LNCAP (cell line): ENCODE measurements at regions not wholly inside any gene's neighbourhood (a gene's known extent, or its start where the extent isn't known, plus 50 kb on each side); places are given as distances from the start of the nearest gene placed in this dataset.

Experiments
- TF ChIP-seq, protein P1 (sequence below): fragments of 450-650 bp; IDR thresholded peaks from 2 replicates; pipeline ENCODE4 v1.5.1; 2017; ENCODE audit warnings: mild to moderate bottlenecking

DNA sequence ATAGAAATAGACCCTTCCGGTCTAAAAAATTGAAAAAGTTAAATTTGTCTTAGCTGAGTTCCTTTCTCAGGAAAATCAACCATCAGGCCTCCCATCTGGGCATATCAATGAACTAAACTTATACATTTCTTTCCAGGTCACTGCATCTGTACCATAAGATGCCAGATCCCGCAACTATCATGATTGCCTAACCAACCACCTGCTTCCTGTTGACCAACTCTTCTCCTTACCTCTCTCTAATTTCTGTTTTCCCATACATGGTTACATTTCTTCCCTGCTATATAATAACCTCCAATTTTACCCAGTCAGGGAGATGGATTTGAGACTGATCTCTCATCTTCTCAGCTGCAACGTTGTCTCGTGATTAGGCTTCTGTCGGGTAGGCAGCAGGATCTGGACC is 228.7 kb downstream of the FSIP2 start:
- TF ChIP-seq, protein P1, sequence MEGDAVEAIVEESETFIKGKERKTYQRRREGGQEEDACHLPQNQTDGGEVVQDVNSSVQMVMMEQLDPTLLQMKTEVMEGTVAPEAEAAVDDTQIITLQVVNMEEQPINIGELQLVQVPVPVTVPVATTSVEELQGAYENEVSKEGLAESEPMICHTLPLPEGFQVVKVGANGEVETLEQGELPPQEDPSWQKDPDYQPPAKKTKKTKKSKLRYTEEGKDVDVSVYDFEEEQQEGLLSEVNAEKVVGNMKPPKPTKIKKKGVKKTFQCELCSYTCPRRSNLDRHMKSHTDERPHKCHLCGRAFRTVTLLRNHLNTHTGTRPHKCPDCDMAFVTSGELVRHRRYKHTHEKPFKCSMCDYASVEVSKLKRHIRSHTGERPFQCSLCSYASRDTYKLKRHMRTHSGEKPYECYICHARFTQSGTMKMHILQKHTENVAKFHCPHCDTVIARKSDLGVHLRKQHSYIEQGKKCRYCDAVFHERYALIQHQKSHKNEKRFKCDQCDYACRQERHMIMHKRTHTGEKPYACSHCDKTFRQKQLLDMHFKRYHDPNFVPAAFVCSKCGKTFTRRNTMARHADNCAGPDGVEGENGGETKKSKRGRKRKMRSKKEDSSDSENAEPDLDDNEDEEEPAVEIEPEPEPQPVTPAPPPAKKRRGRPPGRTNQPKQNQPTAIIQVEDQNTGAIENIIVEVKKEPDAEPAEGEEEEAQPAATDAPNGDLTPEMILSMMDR = no peak

DNA sequence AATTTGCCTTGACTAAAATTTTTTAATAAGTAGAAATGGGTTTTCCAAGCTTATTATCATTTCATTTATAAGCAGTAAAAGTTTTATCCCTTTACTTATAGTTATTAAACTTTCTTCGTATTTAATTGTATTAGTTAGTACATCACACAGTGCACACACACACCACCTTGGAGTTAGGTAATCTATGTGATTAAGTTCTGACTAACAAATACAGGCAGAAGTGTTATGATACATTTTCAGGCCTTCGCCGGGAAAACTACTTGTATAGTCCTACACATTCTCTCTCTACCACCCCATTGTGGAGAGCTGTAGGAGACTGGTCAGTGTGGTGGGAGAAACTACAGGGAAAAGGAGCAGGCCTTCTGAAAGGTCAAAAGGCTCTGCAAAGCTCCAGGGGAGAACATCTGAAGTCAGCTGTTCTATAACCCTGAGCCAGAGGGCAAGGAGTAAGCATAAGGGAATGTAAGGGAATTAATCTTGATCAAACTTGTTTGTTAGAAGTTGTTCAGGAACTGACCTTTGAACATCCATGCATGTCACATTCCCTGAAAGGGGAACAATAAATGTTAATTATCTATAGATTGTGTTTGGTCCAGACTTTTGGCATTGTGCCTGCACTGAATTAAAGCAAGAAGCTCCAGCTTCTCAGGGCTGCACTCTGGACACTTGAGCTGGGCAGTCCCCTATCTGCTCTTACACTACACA is 231.7 kb downstream of the FSIP2 start:
- TF ChIP-seq, protein P1 = no peak

DNA sequence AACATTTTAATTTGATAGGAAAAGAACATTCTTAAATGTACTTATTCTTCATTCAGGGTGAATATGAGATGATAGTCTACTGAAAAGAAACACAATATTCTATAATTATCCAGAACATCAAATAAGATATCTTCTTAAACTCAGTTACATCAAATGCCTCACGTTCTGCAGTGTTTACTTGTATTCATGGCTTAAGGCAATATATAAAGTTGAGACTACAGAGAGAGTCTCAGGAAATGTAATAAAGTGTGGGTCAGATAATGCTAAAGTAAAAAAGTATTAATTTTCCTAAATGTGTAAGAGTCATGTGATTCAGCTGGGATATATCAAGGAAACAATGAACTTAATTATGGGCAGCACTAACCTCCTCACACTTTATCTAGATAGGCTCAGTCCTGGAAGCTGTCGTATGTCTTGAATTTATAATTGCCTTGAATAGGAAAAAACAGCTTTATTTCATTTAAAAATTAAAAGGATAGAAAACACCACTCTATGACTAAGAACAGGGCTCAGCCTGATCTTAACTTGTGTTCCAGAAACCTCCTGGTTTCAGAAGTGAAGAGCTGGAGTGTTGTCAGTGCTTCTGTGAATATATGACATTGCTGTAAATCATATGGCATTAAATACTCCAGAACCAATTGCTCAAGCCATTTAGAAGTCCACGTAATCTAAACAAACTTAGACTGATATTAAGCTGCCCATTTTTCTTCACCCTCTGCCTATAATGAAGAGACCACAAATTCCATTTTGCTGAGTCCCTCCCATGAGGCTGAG is 240.2 kb downstream of the FSIP2 start:
- TF ChIP-seq, protein P1 = no peak

DNA sequence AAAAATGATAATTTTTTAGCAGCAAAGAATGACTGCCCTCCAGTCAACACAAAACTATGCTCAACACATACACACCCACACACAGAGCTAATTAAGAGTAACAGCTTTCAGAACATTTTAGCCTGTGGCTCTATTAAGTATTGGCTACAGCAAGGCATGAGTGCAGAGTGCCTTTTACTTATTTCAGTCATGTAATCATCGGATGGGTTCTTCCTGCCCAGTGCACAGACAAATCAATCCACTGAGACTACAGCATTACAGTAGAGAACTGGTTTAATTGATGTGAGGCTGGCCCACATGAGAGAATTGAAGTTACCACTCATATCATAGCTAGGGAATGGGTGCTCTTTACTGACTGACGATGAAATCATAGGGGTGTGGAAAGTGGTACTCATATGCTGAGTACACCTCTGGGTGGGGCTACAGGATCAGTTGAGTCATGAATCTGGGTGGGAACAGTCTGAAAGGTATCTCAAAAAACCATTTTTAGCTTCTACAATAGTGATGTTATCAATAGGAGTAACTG is 241.0 kb downstream of the FSIP2 start:
- TF ChIP-seq, protein P1 = no peak

DNA sequence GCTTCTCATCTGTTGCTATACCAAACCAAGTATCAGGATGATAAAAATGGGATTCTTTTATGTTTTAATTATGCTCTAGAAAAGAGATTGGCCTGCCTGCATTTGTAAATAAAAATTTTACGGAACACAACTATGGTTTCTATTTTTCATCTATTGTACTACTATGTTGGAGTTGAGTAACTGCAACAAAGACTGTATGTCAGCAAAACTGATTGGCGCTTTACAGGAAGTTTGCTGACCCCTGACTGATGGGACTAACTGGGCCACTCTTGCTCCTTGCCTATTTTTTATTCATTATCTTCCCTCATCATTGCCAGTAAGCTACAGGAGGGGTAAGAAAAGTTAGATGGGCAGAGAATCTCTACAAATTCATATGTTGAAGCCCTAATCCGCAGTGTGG is 242.3 kb downstream of the FSIP2 start:
- TF ChIP-seq, protein P1 = no peak

DNA sequence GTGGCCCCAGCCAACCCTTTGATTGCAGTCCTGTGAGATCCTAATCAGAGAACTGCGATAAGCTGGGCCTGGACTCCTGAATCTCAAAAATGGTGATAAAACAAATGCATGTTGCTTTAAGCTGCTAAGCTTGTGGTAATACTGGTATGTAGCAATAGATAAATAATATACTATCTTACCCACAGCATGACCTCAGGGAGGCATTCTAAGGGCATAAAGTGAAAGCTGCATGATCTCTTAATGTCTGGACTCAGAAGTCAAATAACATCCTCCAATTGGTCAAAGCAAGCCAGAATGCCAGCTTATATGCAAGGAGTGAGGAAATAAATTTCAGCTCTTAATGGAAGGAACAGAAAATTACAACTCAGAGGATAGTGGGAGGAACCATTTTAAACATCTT is 246.1 kb downstream of the FSIP2 start:
- TF ChIP-seq, protein P1 = no peak

DNA sequence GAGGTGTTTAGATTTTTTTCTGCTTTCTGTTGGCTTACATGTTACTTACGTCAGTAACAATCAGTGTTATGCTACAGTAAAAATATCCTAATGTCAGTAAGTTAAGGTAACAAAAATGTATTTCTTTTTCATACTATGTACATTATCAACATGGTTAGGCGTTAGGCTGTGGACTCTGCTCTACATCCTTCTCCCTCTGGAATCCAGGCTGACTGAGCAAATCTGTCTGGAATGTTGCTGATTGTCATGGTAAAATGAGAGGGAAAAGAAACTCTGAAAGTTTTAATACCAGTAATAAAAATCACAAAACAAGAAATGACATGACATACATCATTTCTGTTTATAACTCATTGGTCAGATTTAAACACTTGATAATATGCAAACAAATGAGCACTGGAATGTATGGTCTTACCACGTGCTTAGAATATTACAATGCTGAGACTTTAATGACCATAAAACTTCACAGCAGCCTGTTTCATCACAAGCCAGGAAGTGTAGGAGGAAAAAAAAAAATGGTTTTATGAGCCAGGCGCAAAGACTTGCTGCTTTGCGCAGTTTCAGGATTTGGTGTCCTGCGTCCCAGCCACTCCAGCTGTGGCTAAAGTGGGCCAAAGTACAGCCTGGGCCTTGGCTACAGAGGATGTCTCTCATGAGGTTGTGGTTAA is 252.4 kb downstream of the FSIP2 start:
- TF ChIP-seq, protein P1 = no peak
